Lower leg skin (tissue), 3 donors: ENCODE measurements at regions not wholly inside any gene's neighbourhood (a gene's known extent, or its start where the extent isn't known, plus 50 kb on each side); places are given as distances from the start of the nearest gene placed in this dataset.

Experiments used
- CTCF ChIP-seq, 3 donors: fragments of 450-650 bp; IDR thresholded peaks; one replicate each; pipeline ENCODE4 v1.5.1; 2016; ENCODE audit warnings: antibody characterized with exemption in 3 of 3, mild to moderate bottlenecking in 3 of 3, moderate library complexity in 2 of 3
- POLR2A ChIP-seq, 2 donors: fragments of 450-650 bp; IDR thresholded peaks; one replicate each; pipeline ENCODE4 v1.6.1; 2016 to 2017; ENCODE audit warnings: antibody characterized with exemption in 2 of 2, mild to moderate bottlenecking in 1 of 2, moderate library complexity in 1 of 2

GRCh38 chr4:19146038-19146437 lies 1105.7 kb upstream of the SLIT2 start:
- TF ChIP-seq POLR2A (IDR thresholded peaks at IDR 0.05) (no peak), CTCF (IDR thresholded peaks at IDR 0.05) (no peak)
